Left lung (tissue), 4 donors: ENCODE measurements at regions not wholly inside any gene's neighbourhood (a gene's known extent, or its start where the extent isn't known, plus 50 kb on each side); places are given as distances from the start of the nearest gene placed in this dataset.

Source experiments
- ATAC-seq: fragments of 200-7000 bp; cut with Tn5 transposase; one replicate; pipeline ENCODE4 v1.9.1; 2020; ENCODE audit warnings: moderate library complexity
- DNase-seq, 4 donors: peaks; one replicate each; pipeline ENCODE4 v3.0.0-alpha.2; 2013 to 2020
- H3K27ac ChIP-seq, 2 donors: fragments of 200-600 bp; sonication (generic) in 1 of 2; one replicate each; pipeline versions ENCODE4 v1.5.0 to v1.8.0; 2020 to 2021
- H3K27me3 ChIP-seq, 2 donors: fragments of 200-600 bp; sonication (generic) in 1 of 2; one replicate each; pipeline versions ENCODE4 v1.5.0 to v1.8.0; 2020 to 2021
- H3K36me3 ChIP-seq, 2 donors: fragments of 200-600 bp; sonication (generic) in 1 of 2; one replicate each; pipeline versions ENCODE4 v1.5.0 to v1.8.0; 2020 to 2021
- H3K4me1 ChIP-seq, 2 donors: fragments of 200-600 bp; one replicate each; pipeline ENCODE4 v1.8.0; 2021
- H3K4me3 ChIP-seq, 2 donors: fragments of 200-600 bp; sonication (generic) in 1 of 2; one replicate each; pipeline versions ENCODE4 v1.5.0 to v1.8.0; 2020 to 2021; ENCODE audit warnings: mild to moderate bottlenecking in 1 of 2
- H3K9me3 ChIP-seq, 2 donors: fragments of 200-600 bp; sonication (generic) in 1 of 2; one replicate each; pipeline versions ENCODE4 v1.5.0 to v1.8.0; 2020 to 2021
- intact Hi-C, 2 donors: fragments of 100-400 bp; cut with DNase I; formaldehyde crosslinking; loops; one replicate each; pipeline versions ENCODE4 v1.11.2 to v1.14.2; 2022
- TF ChIP-seq, protein P1 (sequence below), 2 donors: fragments of 200-600 bp; sonication (generic) in 1 of 2; IDR thresholded peaks; one replicate each; pipeline versions ENCODE4 v1.5.0 to v1.8.0; 2021; ENCODE audit warnings: antibody characterized with exemption in 2 of 2
- donor health status: DM: no; HTN: yes; CAD: no.
- donor health status: DM: no; HTN: no; CAD: no.

DNA sequence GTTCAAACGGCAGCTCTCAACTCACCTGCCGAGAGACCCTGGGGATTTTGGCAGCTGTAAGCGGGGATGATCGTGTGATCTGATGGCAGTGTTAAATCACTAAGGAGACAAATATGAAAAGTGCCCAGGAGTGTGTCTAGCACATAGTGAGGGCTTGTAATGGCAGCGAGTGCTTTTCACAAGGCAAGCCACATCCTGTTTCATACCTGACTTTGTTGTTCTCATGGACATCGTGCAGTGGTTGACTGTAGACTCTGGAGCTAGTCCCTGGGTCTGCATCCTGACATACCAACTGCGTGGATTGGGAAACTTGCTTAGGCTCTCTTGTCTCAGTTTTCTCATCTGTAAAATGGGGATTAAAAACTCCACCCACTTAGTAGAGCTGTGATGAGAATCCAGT lies 148.5 kb downstream of the VRK1 start:
- H3K27ac ChIP-seq, result no peak overlapping the region
- no peaks in the 10 kb centered on the region for H3K36me3 ChIP-seq
- H3K9me3 ChIP-seq, result no peaks in the 10 kb centered on the region
- H3K27me3 ChIP-seq, result no peaks in the 10 kb centered on the region
- no peak for ATAC-seq
- intact Hi-C loops, result no loop called here
- no peak for DNase-seq
- TF ChIP-seq, protein P1, sequence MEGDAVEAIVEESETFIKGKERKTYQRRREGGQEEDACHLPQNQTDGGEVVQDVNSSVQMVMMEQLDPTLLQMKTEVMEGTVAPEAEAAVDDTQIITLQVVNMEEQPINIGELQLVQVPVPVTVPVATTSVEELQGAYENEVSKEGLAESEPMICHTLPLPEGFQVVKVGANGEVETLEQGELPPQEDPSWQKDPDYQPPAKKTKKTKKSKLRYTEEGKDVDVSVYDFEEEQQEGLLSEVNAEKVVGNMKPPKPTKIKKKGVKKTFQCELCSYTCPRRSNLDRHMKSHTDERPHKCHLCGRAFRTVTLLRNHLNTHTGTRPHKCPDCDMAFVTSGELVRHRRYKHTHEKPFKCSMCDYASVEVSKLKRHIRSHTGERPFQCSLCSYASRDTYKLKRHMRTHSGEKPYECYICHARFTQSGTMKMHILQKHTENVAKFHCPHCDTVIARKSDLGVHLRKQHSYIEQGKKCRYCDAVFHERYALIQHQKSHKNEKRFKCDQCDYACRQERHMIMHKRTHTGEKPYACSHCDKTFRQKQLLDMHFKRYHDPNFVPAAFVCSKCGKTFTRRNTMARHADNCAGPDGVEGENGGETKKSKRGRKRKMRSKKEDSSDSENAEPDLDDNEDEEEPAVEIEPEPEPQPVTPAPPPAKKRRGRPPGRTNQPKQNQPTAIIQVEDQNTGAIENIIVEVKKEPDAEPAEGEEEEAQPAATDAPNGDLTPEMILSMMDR (IDR thresholded peaks at IDR 0.05), result no peak
- H3K4me3 ChIP-seq, result no peak overlapping the region
- H3K4me1 ChIP-seq, result no peaks in the 10 kb centered on the region

DNA sequence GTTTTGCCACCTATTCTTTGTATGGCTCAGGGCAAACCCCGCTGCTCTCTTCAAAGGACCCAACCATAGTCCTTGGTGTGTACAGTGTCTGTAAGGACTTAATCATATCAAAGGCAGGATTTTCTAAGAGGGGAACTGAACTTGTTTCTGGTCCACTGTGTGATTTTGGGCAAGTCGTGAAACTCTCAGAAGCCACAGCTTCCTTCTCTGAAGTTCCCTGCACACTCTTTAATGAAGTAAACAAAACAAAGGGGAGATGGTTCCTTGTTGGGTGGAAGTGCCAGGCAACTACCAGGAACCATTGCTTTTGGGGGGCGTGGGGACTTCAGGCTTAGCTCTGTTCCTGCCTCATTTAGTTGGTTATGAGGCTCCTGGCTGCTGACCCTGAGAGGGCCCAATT lies 152.4 kb downstream of the VRK1 start:
- intact Hi-C loops, result no loop called here
- H3K36me3 ChIP-seq, result no peaks in the 10 kb centered on the region
- H3K9me3 ChIP-seq, result no peaks in the 10 kb centered on the region
- H3K4me3 ChIP-seq, result no peak overlapping the region
- TF ChIP-seq, protein P1 (IDR thresholded peaks at IDR 0.05), result no peak
- H3K27me3 ChIP-seq, result no peaks in the 10 kb centered on the region
- no peaks in the 10 kb centered on the region for H3K4me1 ChIP-seq
- peak overlapping the region in 1 of 2 donors; percentile 73 for H3K27ac ChIP-seq
- ATAC-seq (no peak), DNase-seq (no peak)

DNA sequence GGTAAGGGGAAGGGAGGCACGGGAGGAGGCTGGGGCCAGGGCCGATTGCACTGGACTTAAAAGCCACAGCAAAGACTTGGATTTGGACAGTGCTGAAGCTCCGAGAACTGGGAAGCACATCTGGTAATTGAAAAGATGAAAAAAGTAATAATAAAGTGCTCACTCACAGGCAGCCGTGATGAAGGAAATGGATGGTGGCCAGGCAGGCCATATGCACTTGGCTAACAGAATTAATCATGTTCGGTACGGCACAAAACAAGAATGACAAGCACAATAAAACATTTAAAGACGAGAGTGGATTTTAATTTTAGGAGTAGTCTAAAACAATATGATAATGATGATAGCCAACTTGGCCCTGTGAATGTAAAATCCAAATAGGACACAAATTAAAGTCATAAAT lies 154.3 kb downstream of the VRK1 start:
- DNase-seq (no peak), ATAC-seq (no peak)
- Histone ChIP-seq H3K4me3 (no peak overlapping the region), H3K27me3 (no peaks in the 10 kb centered on the region), H3K9me3 (no peaks in the 10 kb centered on the region), H3K4me1 (no peaks in the 10 kb centered on the region), H3K36me3 (no peaks in the 10 kb centered on the region), H3K27ac (no peak overlapping the region)
- intact Hi-C loops, result no loop called here
- TF ChIP-seq, protein P1 (IDR thresholded peaks at IDR 0.05), result no peak

DNA sequence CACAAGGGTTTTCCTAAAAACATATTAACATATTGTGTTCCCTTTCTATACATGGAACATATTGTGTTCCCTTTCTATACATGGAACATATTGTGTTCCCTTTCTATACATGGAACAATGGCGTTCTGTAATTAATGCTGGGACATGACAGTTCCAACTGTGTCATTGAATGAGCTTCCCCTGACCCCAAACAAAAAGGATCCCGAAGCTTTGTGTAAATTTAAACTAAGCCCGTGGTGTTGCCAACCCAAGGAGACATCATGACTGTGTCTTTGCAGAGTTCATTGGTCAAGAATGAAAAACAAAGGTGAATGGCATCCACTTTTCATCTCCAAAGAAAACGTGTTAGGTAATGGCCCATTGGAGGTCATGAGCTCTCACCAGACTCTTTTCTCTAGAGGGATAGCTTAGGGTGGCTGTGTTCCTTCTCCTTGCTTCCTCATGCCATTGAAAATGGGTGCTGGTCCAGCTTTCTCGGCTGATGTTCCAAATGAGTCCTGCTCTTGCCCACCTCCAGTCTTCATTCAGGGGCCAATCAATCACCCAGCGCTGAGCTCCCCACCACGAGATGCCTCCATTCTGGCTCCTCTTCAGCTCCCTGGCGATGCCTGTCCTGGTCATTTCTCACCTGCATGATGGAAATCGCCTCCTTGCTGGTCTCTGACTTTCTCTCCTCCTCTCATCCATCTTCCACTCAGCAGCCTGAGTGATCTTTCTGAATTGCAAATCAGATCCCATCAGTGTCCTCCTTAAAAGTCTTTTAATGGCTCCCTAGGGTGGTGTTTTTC lies 156.1 kb downstream of the VRK1 start:
- intact Hi-C loops, result no loop called here
- no peaks in the 10 kb centered on the region for H3K9me3 ChIP-seq
- no peak for ATAC-seq
- no peak overlapping the region for H3K4me3 ChIP-seq
- H3K4me1 ChIP-seq, result no peaks in the 10 kb centered on the region
- DNase-seq, result no peak
- TF ChIP-seq, protein P1 (IDR thresholded peaks at IDR 0.05), result no peak
- H3K36me3 ChIP-seq, result no peaks in the 10 kb centered on the region
- no peak overlapping the region for H3K27ac ChIP-seq
- H3K27me3 ChIP-seq, result no peaks in the 10 kb centered on the region

DNA sequence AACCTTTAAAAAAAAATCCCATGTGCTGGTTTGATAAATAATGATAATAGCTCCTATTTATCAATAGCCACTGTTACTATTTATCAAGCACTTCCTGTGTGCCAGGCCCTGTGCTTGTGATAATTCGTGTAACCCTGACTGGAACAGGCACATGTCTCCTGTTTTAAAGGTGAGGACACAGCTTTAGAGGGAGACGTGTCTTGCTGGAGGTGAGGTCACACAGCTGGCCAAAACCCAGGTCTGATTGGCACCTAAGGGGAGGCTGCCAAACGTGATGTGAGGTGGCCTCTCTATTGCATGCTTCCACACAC lies 156.6 kb downstream of the VRK1 start:
- TF ChIP-seq, protein P1 (IDR thresholded peaks at IDR 0.05), result no peak
- no peaks in the 10 kb centered on the region for H3K27me3 ChIP-seq
- no peak overlapping the region for H3K27ac ChIP-seq
- DNase-seq (no peak), ATAC-seq (no peak)
- no peaks in the 10 kb centered on the region for H3K36me3 ChIP-seq
- H3K4me1 ChIP-seq, result no peaks in the 10 kb centered on the region
- intact Hi-C loops, result no loop called here
- H3K9me3 ChIP-seq, result no peaks in the 10 kb centered on the region
- no peak overlapping the region for H3K4me3 ChIP-seq
